Middle frontal gyrus (tissue), 1 donor: ENCODE measurements at regions not wholly inside any gene's neighbourhood (a gene's known extent, or its start where the extent isn't known, plus 50 kb on each side); places are given as distances from the start of the nearest gene placed in this dataset.

Experiments used
- DNase-seq: peaks from one replicate; pipeline ENCODE4 v3.0.0-alpha.2; 2015; ENCODE audit warnings: low spot score; ENCODE audit errors: extremely low spot score

DNA sequence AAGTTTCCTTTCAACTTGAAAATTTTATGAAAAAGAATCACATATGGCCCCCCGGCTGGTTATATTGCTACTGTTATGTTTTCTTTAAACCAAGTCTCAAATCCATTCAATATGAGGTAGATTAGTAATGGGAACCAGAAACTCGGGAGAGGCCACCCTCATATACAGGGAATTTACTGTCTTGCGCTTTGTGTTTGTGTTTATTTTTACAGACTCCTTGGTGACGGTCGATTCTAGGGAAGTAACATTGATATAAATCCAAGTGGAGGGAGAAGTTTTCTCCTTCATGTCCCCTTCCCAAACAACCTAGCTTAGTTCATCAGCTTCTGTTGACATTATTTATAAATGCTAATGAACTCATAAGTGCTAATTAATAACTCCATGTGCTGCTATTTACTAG, 163.5 kb upstream of the LMO4 start:
- no peak for DNase-seq

DNA sequence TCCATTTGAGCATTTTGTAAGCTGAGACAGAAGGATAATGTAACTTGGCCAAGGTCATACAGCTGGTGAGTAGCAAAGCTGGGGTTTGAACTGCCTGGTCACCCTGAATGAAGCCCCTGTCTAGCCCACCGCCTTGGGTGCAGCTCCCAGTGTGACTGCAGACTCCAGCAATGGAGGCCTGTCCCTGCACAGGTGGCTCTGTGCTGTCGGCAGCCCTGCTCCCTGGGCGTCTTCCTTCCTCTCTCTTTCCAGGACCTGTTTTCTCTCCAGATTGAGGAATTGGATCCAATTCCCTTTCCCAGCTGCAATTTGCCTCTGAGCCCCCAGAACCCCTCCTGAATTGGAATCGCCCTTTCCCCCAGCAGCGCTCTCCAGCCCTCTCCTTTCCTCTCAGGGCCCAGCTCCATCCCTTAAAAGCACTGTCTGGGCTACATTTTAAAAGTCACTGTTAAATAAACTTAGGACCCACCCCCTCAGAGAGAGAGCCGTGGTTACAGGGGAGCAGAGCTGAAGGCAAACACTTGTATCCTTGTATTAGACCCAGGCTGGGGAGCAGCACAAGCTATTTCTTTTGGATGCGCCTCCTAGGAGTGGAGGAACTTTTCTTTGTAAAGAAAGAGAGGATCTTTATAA, 161.4 kb upstream of the LMO4 start:
- no peak for DNase-seq

DNA sequence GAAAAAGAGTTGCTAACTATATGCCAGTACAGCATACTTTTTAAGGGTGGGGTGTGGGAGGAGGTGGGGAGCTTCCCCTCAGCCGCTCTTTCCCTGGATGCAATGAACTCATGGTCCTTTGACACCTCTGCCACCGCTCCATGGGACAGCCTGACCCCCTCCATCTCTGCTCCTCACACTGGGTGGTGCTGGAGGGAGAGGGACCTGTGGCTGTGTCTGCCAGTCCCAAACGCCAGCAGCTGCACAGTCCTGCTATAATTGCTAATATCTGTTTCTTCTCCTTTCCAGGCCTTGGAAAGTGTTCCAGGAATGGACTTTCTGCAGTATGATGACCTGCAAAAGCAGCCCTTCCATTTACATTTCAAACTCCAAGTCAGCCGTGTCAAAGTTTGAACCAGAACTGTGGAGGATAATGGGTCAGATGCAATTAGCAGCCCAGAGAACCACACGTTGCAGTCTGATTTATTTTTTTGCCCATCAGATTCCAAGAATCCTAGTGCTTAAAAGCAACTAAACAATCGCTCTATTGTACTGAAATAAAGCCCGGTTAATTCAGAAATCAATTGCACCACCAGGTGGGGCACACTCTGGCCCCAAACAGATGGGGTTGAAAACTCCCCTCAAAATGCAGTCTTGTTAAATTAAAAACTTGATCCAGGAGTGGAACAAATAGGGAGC, 160.7 kb upstream of the LMO4 start:
- DNase-seq, result no peak

DNA sequence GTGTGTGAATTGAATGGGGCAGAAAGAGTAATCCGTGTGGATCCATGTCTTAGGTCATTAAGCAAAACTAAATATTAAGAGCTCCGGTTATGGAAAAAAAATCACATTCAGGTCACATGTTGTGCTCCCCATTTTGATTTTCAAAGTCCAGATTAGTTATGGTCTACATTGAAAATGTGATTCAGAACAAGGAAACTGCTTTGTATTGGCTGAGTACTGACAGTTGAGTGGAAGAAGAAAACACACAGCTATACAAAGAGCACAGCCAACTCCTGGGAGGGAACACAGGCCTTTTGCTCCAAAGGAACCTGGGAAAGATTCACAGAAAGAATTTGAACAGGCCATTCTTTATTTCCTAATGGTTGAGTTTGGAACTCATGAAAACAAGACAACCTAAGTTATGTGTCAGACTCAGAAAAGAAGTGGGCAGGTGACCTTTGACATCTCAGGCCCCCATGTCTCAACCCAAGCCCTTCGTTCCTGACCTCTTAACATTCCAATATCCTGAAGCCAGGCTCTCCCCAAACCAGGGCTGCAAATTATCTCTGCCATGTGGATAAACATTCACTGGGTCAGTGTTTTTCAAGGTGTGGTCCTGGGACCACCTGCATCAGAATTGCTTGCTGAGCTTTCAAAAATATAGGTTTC, 159.3 kb upstream of the LMO4 start:
- DNase-seq, result no peak

DNA sequence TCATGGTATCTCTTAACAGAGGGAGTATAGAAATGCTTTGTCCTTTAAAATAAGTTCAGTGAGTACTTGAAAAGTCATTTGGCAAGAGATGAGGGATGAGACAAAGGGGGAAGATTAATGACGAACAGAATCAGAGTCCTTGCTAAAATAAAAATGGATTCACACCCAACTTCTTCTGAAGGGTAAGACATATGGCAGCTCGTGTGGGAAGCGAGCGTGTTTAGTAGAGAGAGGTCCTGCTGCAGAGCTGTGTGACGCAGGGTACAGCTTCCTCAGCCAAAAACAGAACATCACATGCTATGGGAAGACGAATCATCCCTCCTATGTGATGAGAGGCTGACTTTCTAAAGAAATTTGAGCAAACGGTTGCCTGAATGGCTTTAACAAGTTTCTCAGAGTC, 158.5 kb upstream of the LMO4 start:
- DNase-seq, result peak; percentile 69

DNA sequence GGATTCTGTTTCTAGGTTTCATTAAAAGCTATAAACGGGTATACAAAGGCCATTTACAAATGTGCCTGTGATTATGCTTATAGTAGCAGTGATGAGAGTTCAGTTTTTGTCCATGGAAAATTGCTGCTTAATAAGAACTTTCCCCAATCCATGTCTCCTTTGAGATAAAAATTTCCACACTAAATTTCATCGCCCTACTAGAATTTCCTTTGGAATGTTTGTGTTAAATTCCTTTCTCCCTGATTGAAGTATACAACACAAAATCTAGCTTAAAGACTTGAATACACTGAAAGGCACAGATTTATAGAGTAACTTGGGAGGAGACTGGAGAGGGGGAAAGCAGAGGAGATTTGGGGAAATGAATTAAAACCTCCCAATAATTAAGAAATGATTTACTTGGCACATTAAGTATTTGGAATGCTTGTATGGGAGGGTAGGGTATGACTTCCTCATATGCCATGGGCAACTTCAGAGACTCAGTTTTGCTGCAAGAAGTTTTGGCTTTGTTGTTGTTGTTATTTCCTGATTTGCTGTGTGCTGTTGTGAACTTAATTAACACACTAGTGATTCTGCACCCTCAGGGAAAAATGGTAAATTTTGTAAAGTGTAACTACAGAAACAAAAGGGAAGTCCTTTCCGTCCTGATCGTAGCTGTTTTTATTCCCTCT, 157.6 kb upstream of the LMO4 start:
- DNase-seq, result no peak

DNA sequence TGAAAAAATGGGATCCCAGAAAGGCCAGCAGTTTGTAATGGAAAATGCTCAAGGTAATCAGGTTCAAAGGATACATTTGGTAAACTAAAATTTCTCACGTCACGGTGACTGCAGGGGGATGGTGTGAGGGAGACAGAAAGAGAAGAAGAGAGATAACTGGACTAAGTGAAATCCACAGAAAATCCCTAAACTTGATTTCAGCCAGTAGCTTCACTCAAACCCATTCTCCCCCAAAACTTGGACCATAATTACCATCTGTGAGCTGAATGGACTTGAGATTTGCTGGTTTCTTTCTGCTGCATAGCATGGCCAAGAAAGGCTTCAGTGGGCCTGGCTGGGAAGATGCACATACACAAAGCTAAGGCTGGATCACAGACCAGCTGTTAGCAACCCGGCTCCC, 155.4 kb upstream of the LMO4 start:
- DNase-seq, result no peak

DNA sequence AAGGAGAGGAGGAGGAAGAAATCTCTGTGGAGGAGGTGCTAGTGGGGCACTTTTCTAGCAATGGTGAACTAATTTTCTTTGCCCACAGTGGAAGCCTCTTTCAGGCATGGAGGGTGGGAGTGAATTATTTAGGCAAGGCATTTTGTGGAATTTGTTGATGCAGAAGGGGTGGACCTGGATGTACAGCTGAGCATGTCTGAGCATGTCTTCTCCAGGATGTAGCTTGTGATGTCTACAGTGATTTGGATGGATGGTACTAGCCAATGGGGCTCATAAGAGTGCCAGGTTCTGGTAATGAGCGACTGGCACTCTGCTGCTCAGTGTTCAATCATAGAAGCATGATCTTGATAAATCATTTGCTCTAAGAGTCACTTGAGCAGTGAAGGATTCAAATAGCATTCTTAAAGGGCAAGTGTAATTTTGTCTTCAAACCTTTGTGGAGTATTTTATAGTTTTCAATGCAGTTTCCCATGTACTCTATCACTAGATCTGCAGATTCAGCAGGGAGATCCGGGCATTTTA, 153.9 kb upstream of the LMO4 start:
- no peak for DNase-seq

DNA sequence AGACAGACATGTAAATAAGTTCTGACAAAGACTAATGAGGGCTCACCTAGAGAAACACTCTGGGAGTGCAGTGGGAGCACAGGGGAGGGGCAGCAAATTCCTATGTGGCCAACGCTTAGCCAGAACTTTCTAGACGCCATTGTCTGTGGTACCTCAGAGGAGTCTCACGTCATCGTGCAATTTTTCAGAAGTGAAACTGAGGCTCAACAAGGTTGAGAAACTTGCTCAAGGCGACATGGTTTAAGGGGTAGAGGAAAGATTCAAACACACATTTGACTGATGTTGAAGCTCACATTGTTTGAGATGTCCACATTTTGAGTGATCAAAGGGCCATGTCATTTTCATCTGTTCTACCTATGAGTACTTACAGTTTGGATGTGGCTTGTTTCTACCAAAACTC, 152.6 kb upstream of the LMO4 start:
- DNase-seq, result no peak

DNA sequence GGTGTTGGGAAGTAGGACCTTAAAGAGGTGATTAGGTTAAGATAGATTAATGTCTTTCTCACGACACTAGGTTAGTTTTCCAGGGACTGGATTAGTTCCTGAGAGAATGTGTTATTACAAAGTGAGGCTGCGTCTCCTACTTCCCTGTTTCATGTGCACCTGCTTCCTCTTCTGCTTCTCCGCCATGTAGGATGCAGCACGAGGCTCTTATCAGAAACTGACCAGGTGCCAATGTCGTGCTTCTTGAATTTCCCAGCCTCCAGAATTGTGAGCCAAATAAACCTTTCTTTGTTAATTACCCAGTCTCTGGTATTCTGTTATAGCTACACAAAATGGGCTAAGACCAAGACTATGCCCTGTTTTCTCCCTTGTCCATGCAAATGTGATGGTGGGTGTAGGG, 152.2 kb upstream of the LMO4 start:
- no peak for DNase-seq

DNA sequence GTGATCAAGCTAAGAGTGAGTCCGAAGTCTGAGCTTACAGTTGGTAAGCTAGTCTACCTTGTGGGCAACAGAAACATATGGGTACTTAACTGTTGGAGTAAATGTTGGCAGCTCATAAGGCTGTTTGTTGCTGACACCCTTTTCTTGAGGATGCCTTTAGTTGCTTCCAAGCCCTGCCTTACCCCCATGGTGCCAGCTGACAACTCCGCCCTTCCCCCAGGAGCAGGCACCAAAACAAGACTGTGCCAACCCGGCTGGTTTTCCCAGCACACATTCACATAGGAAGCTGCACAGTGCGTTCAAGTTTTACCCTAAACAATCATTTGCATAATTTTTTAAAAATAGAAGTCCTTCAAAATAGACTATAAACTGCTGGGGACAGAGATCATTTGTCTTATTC, 150.2 kb upstream of the LMO4 start:
- no peak for DNase-seq

DNA sequence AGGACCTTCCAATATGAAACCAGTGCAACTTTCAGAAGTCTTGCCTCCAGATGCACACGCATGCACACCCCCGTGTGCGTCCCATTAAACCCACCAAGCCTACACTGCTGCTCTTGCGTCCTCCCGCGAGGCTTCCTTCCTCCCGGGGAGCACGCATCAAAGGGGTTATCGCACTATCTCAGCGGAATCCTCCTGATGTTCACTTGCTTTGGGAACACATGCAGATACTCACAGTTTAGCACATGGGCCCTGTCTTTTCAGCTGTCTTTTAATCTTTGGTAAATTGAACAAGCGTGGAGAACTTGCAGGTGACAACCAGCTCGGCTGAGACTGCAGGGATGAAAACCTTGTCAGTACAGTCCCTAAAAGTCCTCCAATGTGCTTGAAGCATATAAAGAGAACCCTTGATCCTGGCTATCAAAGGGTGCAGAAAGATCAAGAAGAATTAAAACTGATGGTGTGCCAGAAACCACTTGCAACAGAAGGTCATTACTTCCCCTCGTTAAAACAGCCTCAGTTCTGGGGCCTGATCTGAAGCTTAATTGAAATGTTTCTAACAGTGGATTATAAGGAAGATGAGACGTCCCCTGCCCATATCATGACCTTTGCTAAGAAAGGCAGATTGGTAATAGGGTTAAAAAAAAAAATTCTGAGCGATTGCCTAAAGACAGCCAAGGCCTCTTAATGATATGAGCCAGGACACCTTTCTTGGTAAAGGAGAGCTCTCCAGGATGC, 149.4 kb upstream of the LMO4 start:
- DNase-seq, result no peak

DNA sequence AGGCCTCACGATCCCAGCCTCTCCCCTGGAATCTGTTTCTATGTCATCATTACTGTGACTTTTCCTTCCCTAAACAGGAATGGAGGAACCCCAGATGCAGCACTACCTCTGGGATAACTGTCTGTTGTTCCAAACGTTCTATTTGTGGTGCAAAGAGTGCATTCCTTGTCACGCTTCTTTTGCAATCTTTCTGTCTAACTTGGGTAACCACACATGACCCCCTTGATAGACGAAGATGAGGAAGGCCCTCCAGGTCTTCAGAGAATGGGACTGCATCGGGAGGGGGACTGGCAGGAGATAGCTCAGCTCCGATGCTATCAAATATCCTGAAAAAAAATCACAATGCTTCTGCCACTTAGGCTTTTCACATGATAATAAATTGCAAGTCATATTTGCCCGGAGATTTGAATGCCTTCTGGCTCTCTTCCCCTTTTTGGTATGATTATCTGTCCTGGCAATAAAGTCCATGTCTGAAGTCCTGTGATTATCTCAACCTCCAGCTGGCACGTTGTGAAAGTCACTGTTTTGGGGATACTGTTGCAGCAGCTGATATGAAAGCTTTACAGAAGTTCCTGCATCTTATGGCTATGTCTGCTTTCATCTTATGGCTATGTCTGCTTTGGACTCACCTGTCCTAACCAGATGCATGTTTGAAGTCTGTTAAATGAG, 148.7 kb upstream of the LMO4 start:
- DNase-seq, result no peak

DNA sequence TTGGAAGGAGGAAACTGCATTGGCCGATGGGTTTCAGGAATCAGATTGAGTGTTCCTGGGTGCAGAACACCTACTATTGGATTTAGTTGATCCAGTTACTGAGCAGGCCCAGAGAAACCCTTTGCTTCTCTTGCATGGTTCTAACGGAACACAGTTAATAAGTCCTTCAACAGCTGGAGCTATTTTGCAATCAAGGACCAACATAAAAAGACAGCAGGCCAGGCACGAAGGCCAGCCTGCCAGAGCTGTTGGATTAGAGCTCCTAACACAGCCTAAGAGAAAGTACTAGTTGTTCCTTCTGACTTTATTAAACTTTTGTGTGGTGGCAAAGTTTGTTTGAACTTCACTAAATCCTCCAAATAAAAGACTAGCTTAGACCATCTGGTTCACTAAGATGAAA, 148.0 kb upstream of the LMO4 start:
- DNase-seq, result no peak

DNA sequence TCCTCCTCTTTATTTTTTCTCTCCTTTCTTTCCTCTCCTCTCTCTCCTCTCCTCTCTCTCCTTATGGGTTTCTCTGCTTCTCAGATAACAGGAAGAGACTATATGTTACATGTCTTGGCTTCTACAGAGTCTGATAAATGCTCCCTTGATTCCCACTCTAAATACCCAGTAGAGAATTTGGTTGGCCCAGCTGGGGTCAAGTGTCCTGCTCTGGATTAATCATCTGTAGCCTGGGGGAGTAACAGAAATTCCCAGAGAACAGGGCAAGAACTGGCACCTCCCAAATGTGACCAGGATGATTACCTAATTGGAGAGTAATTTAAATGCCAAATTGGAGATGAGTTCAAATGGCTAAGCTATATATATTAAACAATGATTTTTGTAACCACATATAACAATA, 146.1 kb upstream of the LMO4 start:
- no peak for DNase-seq

DNA sequence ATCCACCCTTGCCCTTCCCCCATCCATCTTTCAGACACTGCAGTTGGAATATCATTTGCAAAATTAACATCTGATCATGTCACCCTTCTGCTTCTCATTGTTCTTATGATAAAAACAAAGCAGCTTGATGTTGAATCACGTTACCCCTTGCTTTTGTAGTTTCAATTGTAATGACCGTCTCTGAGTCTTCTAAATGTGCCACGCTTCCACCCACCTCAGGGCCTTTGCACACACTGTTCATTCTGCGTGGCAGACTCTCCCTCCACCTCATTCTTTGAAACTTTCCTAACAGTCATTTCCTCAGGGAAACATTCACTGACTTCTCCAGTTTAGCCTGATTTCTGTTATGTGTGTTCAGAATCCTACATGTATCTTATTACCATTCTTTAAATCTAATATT, 143.6 kb upstream of the LMO4 start:
- no peak for DNase-seq

DNA sequence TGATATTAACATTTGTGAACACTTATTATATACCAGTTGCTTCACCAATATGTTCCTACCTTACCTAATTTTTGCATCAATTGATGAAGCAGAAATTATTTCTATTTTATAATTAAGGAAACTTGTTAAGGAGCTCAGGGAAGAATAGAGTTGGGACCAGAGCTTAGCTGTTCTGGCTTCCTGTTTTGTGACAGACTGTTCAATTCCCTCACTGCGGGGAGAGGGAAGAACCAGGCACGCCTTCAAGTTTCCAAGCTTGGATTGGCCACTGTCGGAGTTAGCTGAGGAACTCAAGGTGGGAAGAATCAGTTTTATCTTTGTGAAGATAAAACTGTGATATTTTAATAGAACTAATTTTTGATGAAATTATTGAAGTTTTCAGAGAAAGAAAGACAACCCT, 142.3 kb upstream of the LMO4 start:
- DNase-seq, result no peak

DNA sequence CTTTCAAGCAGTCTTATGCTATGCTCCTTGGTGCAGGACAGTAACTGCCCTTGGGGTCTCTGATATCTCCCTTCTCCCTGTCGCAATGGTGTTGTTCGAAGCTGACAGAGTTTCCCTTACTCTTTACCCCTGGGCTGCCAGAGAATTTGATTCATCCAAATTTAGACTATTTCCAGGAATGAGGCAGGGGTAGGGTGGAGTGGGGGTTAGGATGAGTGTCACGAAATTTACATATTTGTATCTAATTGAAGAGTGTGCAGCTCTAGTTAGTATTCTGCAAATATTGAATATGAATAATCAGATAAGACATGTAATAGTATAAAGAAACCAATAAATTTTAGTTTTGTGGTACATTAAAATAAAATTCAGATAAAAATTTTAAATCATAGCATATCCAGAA, 140.0 kb upstream of the LMO4 start:
- no peak for DNase-seq

DNA sequence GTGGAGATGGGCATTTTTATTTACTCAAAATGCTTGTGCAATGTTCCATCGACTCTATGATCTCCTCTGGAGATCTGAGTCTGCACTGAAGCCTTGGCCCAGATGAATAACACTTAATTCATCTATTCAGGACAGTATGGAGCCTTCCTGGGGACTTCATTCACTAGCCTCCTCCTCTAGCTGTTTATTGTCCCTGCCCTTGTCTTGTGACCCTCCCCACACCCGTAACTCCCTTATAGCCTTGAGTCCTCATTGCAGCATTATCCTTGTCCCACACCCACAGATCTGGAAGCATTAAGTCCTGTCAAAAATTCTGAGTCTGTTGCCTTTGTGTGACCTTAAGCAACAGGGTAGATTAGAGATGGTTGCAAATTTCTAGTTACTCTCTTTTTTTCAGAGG, 138.3 kb upstream of the LMO4 start:
- no peak for DNase-seq

DNA sequence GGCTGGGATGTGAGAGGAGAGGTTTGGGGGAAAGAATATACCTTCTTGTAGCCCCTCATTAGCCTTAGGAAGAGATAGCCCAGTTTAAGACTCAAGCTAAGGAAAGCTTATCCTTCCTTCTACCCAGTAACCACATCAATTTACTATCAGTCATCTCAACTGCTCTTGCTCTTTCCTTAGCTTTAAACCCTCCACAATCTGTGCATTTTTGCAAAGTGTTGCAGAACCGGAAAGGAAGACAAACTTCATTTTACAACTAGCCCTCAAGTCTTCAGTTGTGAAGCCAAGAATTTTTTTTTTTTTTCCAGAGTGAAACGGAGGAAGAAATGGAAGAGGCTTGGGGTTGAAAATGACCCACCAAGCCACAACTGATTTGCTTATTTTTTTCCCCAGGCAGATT, 137.0 kb upstream of the LMO4 start:
- no peak for DNase-seq

DNA sequence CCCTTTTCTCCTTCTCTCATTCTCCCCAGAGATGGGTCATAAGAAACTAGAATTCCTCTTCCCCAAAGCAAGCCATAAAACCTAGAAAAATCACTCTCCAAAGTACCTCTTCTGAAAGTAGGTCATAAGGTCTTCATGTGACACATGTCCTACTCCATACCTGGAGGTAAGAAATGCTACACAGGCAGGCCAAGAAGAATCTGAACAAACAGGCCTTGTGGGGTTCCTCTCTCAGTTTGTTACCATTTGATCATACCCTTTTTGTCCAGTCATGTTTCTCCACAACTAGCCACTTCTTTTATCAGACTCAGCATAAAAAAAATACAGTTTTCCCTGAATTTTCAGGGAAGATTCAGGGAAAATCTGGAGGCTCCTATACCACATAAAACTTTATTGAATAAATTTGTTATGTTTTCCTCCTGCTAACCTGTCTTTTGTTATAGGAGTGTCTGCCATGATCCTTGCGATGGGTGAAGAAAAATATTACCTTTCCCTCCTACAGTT, 134.4 kb upstream of the LMO4 start:
- no peak for DNase-seq
